H1 (cell line): ENCODE measurements at regions not wholly inside any gene's neighbourhood (a gene's known extent, or its start where the extent isn't known, plus 50 kb on each side); places are given as distances from the start of the nearest gene placed in this dataset.

Experiments used
- CTCF ChIA-PET: fragments of 300-600 bp; sonication (Branson Sonifier 250); formaldehyde crosslinking; loops from one replicate; lab custom pipeline; 2021; ENCODE audit not compliant: partially characterized antibody; lab: Charles Lee
- POLR2A ChIA-PET: fragments of 300-600 bp; sonication (Branson Sonifier 250); formaldehyde crosslinking; loops from one replicate; lab custom pipeline; 2021; ENCODE audit warnings: inconsistent platforms; ENCODE audit not compliant: partially characterized antibody; lab: Charles Lee
- DNase-seq, 2 experiments: peaks; one replicate each; pipeline versions ENCODE4 v3.0.0 to v3.0.0-alpha.2; 2010 to 2022; ENCODE audit warnings: low spot score in 2 of 2, low read depth in 1 of 2, mixed read lengths in 1 of 2
- FAIRE-seq: peaks from 2 replicates; lab custom pipeline; 2011; peaks lifted over from hg19 to GRCh38; lab: Jason Lieb, UNC
- H2AFZ ChIP-seq: 2 replicates; pipeline ENCODE4 v1.8.1; 2012; ENCODE audit warnings: low read length, inconsistent platforms
- H2AK5ac ChIP-seq: 2 replicates; pipeline ENCODE4 v1.6.1; 2013; ENCODE audit warnings: low read depth, low read length
- H2BK120ac ChIP-seq: replicated peaks from 2 replicates; pipeline ENCODE3; 2013; ENCODE audit warnings: low read depth, low read length, inconsistent platforms
- H2BK12ac ChIP-seq: 2 replicates; pipeline ENCODE4 v1.6.1; 2013; ENCODE audit warnings: low read depth, low read length
- H2BK15ac ChIP-seq: 2 replicates; pipeline ENCODE4 v1.6.1; 2013; ENCODE audit warnings: low read length
- H2BK20ac ChIP-seq: 2 replicates; pipeline ENCODE4 v1.6.1; 2013; ENCODE audit warnings: low read length
- H2BK5ac ChIP-seq: 2 replicates; pipeline ENCODE4 v1.6.1; 2013; ENCODE audit warnings: low read depth, low read length
- H3K14ac ChIP-seq: 2 replicates; pipeline ENCODE4 v1.6.1; 2013; ENCODE audit warnings: inconsistent platforms; ENCODE audit not compliant: insufficient read length
- H3K18ac ChIP-seq: 2 replicates; pipeline ENCODE4 v1.6.1; 2013; ENCODE audit warnings: low read length; ENCODE audit errors: extremely low read depth
- H3K23ac ChIP-seq: 2 replicates; pipeline ENCODE4 v1.6.1; 2013; ENCODE audit warnings: inconsistent platforms; ENCODE audit not compliant: insufficient read length
- H3K23me2 ChIP-seq: 2 replicates; pipeline ENCODE4 v1.6.1; 2013; ENCODE audit warnings: low read depth, low read length
- H3K27ac ChIP-seq: 2 replicates; pipeline ENCODE4 v1.6.1; 2011; ENCODE audit warnings: low read depth, low read length, inconsistent platforms
- H3K27me3 ChIP-seq, 4 experiments: replicated peaks in 1 of 4; 1 replicate in 1 of 4; 2 replicates in 3 of 4; pipeline versions ENCODE4 v1.6.1 to v1.8.1; 2011 to 2013; ENCODE audit warnings: low read length in 3 of 4, mild to moderate bottlenecking in 3 of 4, inconsistent platforms in 2 of 4, mixed read lengths in 2 of 4, moderate library complexity in 1 of 4; ENCODE audit not compliant: control insufficient read depth in 3 of 4, insufficient read depth in 3 of 4; ENCODE audit errors: extremely low read depth in 1 of 4
- H3K36me3 ChIP-seq, 4 experiments: 2 replicates each; pipeline versions ENCODE4 v1.6.1 to v1.8.1; 2011 to 2013; ENCODE audit warnings: mild to moderate bottlenecking in 4 of 4, low read length in 3 of 4, moderate library complexity in 2 of 4, control low read depth in 1 of 4, inconsistent platforms in 1 of 4; ENCODE audit not compliant: insufficient read depth in 4 of 4, control insufficient read depth in 2 of 4
- H3K4ac ChIP-seq: replicated peaks from 2 replicates; pipeline ENCODE3; 2013; ENCODE audit warnings: low read length, low read depth, mixed read lengths, inconsistent platforms; ENCODE audit not compliant: insufficient read length
- H3K4me1 ChIP-seq, 4 experiments: replicated peaks in 1 of 4; 1 replicate in 1 of 4; 2 replicates in 3 of 4; pipeline versions ENCODE4 v1.6.1 to v1.8.1; 2011 to 2013; ENCODE audit warnings: low read length in 3 of 4, inconsistent platforms in 2 of 4, mixed read lengths in 1 of 4; ENCODE audit not compliant: insufficient read depth in 4 of 4, control insufficient read depth in 3 of 4
- H3K4me2 ChIP-seq, 2 experiments: 2 replicates each; pipeline versions ENCODE4 v1.6.1 to v1.8.1; 2011 to 2013; ENCODE audit warnings: low read depth in 2 of 2, low read length in 2 of 2, control low read depth in 1 of 2, inconsistent platforms in 1 of 2, mild to moderate bottlenecking in 1 of 2; ENCODE audit not compliant: insufficient read depth in 1 of 2
- H3K4me3 ChIP-seq, 4 experiments: fragments of 200-600, 300-600 bp in 1 of 4; sonication (generic), shearing (Covaris generic), sonication (Bioruptor Twin) in 1 of 4; 2 replicates each; pipeline versions ENCODE4 v1.5.1 to v1.8.1; 2011 to 2016; ENCODE audit warnings: low read length in 4 of 4, low read depth in 3 of 4, control low read depth in 2 of 4, inconsistent platforms in 2 of 4, mild to moderate bottlenecking in 2 of 4, mixed read lengths in 1 of 4, moderate library complexity in 1 of 4; ENCODE audit not compliant: insufficient read depth in 2 of 4; ENCODE audit errors: extremely low read depth in 1 of 4
- H3K56ac ChIP-seq: replicated peaks from 2 replicates; pipeline ENCODE3; 2013; ENCODE audit warnings: low read depth, mild to moderate bottlenecking, mixed read lengths, low read length, inconsistent platforms; ENCODE audit not compliant: insufficient read length
- H3K79me1 ChIP-seq: 2 replicates; pipeline ENCODE4 v1.6.1; 2013; ENCODE audit warnings: low read depth, low read length, control low read depth
- H3K79me2 ChIP-seq, 2 experiments: 2 replicates each; pipeline versions ENCODE4 v1.6.1 to v1.8.1; 2012 to 2013; ENCODE audit warnings: low read length in 2 of 2, mild to moderate bottlenecking in 2 of 2, inconsistent platforms in 1 of 2; ENCODE audit not compliant: insufficient read depth in 2 of 2, control insufficient read depth in 1 of 2
- H3K9ac ChIP-seq, 4 experiments: replicated peaks in 1 of 4; 1 replicate in 1 of 4; 2 replicates in 3 of 4; pipeline versions ENCODE4 v1.6.1 to v1.8.1; 2011 to 2013; ENCODE audit warnings: low read depth in 3 of 4, low read length in 3 of 4, control low read depth in 2 of 4, mild to moderate bottlenecking in 2 of 4, moderate library complexity in 2 of 4, inconsistent platforms in 1 of 4; ENCODE audit errors: extremely low read depth in 1 of 4
- H3K9me3 ChIP-seq, 2 experiments: 2 replicates each; pipeline versions ENCODE4 v1.6.1 to v1.8.1; 2012 to 2013; ENCODE audit warnings: mild to moderate bottlenecking in 2 of 2, moderate library complexity in 2 of 2, control low read depth in 1 of 2, inconsistent platforms in 1 of 2, low read depth in 1 of 2, low read length in 1 of 2, mixed read lengths in 1 of 2; ENCODE audit not compliant: insufficient read depth in 2 of 2
- H4K20me1 ChIP-seq, 2 experiments: replicated peaks in 1 of 2; 2 replicates each; pipeline versions ENCODE3 to v1.8.1; 2011 to 2013; ENCODE audit warnings: inconsistent platforms in 2 of 2, low read length in 2 of 2, mild to moderate bottlenecking in 1 of 2; ENCODE audit not compliant: insufficient read depth in 2 of 2, control insufficient read depth in 1 of 2
- H4K5ac ChIP-seq: 2 replicates; pipeline ENCODE4 v1.6.1; 2013; ENCODE audit warnings: low read length, low read depth, mixed read lengths, inconsistent platforms; ENCODE audit not compliant: insufficient read length
- H4K8ac ChIP-seq: 2 replicates; pipeline ENCODE4 v1.8.0; 2013; ENCODE audit warnings: mild to moderate bottlenecking, moderate library complexity, low read length, inconsistent platforms; ENCODE audit not compliant: insufficient read depth; ENCODE audit errors: extremely low read depth
- H4K91ac ChIP-seq: replicated peaks from 2 replicates; pipeline ENCODE3; 2013; ENCODE audit warnings: low read length, mixed read lengths, inconsistent platforms; ENCODE audit not compliant: insufficient read length
- CBX5 ChIP-seq: fragments of 300-800, 300-1000 bp; sonication (generic); IDR thresholded peaks from 2 replicates; pipeline ENCODE4 v1.7.1; 2016; ENCODE audit warnings: antibody characterized with exemption, low read length, low read depth
- CEBPB ChIP-seq: IDR thresholded peaks from 2 replicates; pipeline ENCODE4 v1.6.1; 2012; ENCODE audit warnings: low read depth, low read length
- CHD1 ChIP-seq: IDR thresholded peaks from 2 replicates; pipeline ENCODE4 v1.6.1; 2012; ENCODE audit warnings: low read depth, low read length, improper control_type of control experiment
- CHD2 ChIP-seq: IDR thresholded peaks from 2 replicates; pipeline ENCODE4 v1.6.1; 2012; ENCODE audit warnings: low read length, improper control_type of control experiment
- EP300 ChIP-seq, 2 experiments: IDR thresholded peaks; 1 replicate in 1 of 2; 2 replicates in 1 of 2; pipeline ENCODE4 v1.6.1; 2011 to 2012; ENCODE audit warnings: low read depth in 2 of 2, low read length in 2 of 2, mild to moderate bottlenecking in 2 of 2, borderline replicate concordance in 1 of 2, inconsistent platforms in 1 of 2, moderate library complexity in 1 of 2
- HDAC2 ChIP-seq, 2 experiments: fragments of 300-600 bp in 1 of 2; sonication (generic) in 1 of 2; IDR thresholded peaks; 2 replicates each; pipeline ENCODE4 v1.6.1; 2011 to 2012; ENCODE audit warnings: low read depth in 2 of 2, low read length in 2 of 2, mild to moderate bottlenecking in 2 of 2, moderate library complexity in 2 of 2, borderline replicate concordance in 1 of 2, inconsistent platforms in 1 of 2
- JUND ChIP-seq: IDR thresholded peaks from 2 replicates; pipeline ENCODE4 v1.6.1; 2011; ENCODE audit warnings: mild to moderate bottlenecking, improper control_type of control experiment, low read length
- KDM1A ChIP-seq: fragments of 200-600, 300-600 bp; sonication (generic); IDR thresholded peaks from 2 replicates; pipeline ENCODE4 v1.7.1; 2016; ENCODE audit warnings: mild to moderate bottlenecking, low read length, borderline replicate concordance
- MAFK ChIP-seq: IDR thresholded peaks from 2 replicates; pipeline ENCODE4 v1.6.1; 2012; ENCODE audit warnings: low read depth, mild to moderate bottlenecking, improper control_type of control experiment, low read length
- MAX ChIP-seq: IDR thresholded peaks from 2 replicates; pipeline ENCODE4 v1.6.1; 2012; ENCODE audit warnings: inconsistent platforms
- NANOG ChIP-seq: IDR thresholded peaks from 2 replicates; pipeline ENCODE4 v1.6.1; 2011; ENCODE audit warnings: low read length, low read depth, mild to moderate bottlenecking, inconsistent platforms; ENCODE audit not compliant: insufficient read depth, poor library complexity, severe bottlenecking
- POLR2A ChIP-seq, 2 experiments: IDR thresholded peaks; 1 replicate in 1 of 2; 2 replicates in 1 of 2; pipeline ENCODE4 v1.6.1; 2011; ENCODE audit warnings: low read depth in 2 of 2, low read length in 2 of 2, mild to moderate bottlenecking in 2 of 2; ENCODE audit errors: control extremely low read depth in 1 of 2
- RXRA ChIP-seq: IDR thresholded peaks from 2 replicates; pipeline ENCODE4 v1.6.1; 2011; ENCODE audit warnings: low read depth, mild to moderate bottlenecking, low read length, moderate library complexity; ENCODE audit not compliant: insufficient read depth
- TAF1 ChIP-seq: IDR thresholded peaks from 2 replicates; pipeline ENCODE4 v1.6.1; 2011; ENCODE audit warnings: mild to moderate bottlenecking, low read depth, low read length
- TBP ChIP-seq: IDR thresholded peaks from 2 replicates; pipeline ENCODE4 v1.6.1; 2011; ENCODE audit warnings: low read depth, low read length, improper control_type of control experiment
- WGBS, 2 experiments: shearing (Covaris generic) in 1 of 2; methylation state at CpG; one replicate each; pipeline versions ENCODE4 v1.1.6 to v1.1.7; 2013 to 2015; ENCODE audit warnings: low lambda C conversion rate in 2 of 2, mixed read lengths in 2 of 2, inconsistent platforms in 1 of 2, low coverage in 1 of 2, missing lambda C conversion rate in 1 of 2; ENCODE audit not compliant: insufficient replicate concordance in 2 of 2, insufficient coverage in 1 of 2, insufficient read length in 1 of 2; ENCODE audit errors: extremely low coverage in 1 of 2, missing lambda C conversion rate in 1 of 2; 5-methylcytosine and 5-hydroxymethylcytosine counted together

GRCh38 chr1:116833718-116834117 is 76.0 kb upstream of the PTGFRN start:
- H2BK12ac ChIP-seq: no peak overlapping the region
- H3K18ac ChIP-seq: no peak overlapping the region
- no peak overlapping the region for H2BK20ac ChIP-seq
- no peak overlapping the region for H3K27ac ChIP-seq
- H2AK5ac ChIP-seq: no peak overlapping the region
- no peak overlapping the region for H2BK5ac ChIP-seq
- H4K91ac ChIP-seq: no peak overlapping the region
- DNase-seq: no peak
- H3K14ac ChIP-seq: no peak overlapping the region
- no peaks in the 10 kb centered on the region; the same call in 1 of the 2 replicates for H3K23me2 ChIP-seq
- no peaks in the 10 kb centered on the region for H3K36me3 ChIP-seq
- H4K20me1 ChIP-seq: no peaks in the 10 kb centered on the region
- no peak overlapping the region for H3K23ac ChIP-seq
- no peak overlapping the region for H2AFZ ChIP-seq
- H3K56ac ChIP-seq: no peak overlapping the region
- no peak overlapping the region for H3K4me2 ChIP-seq
- H3K9me3 ChIP-seq: peaks cover 0 to 2% of the 10 kb centered on the region in 2 experiments; a peak in 2 of 4 replicates
- H3K4me1 ChIP-seq: peaks cover 3 to 30% (median 11%) of the 10 kb centered on the region in 4 experiments
- no peaks in the 10 kb centered on the region for H3K79me1 ChIP-seq
- H3K4ac ChIP-seq: no peak overlapping the region
- 83% methylated on average over 1 of the region's 1 CpG; no CpG with 5 or more reads in 1 of the 2 experiments for WGBS, 2 experiments
- no peak overlapping the region for H2BK120ac ChIP-seq
- no peak overlapping the region for H4K8ac ChIP-seq
- H3K27me3 ChIP-seq: no peaks in the 10 kb centered on the region
- no peak overlapping the region for H3K4me3 ChIP-seq
- ChIA-PET POLR2A (no interaction called here), CTCF (interaction anchor here (1.1 to 1.4 kb wide), 5 partner anchors 9 to 97 kb away, joined by 3 to 4 read pairs (median 4); no protein-coding TSS in a partner anchor)
- H3K9ac ChIP-seq: no peak overlapping the region
- H2BK15ac ChIP-seq: 0 out of 2 replicates have a peak overlapping the region, but pooled peaks have one; percentile 9
- no peaks in the 10 kb centered on the region for H3K79me2 ChIP-seq
- FAIRE-seq: no peak
- no peak overlapping the region for H4K5ac ChIP-seq
- no peak for TF ChIP-seq CBX5
- no peak for TF ChIP-seq KDM1A
- no peak for TF ChIP-seq CHD1
- TF ChIP-seq HDAC2 (IDR thresholded peaks at IDR 0.05; ENCODE audit: borderline replicate concordance in 1 of 2, low read depth in 2 of 2, low read length in 2 of 2): no peak
- TF ChIP-seq NANOG: no peak
- TF ChIP-seq JUND: no peak
- TF ChIP-seq RXRA: no peak
- no peak for TF ChIP-seq MAX
- TF ChIP-seq CHD2: no peak
- no peak for TF ChIP-seq TBP
- no peak for TF ChIP-seq TAF1
- no peak for TF ChIP-seq CEBPB
- no peak for TF ChIP-seq EP300 (IDR thresholded peaks at IDR 0.05; ENCODE audit: borderline replicate concordance in 1 of 2, low read depth in 2 of 2, low read length in 2 of 2)
- no peak for TF ChIP-seq MAFK
- no peak for TF ChIP-seq POLR2A (IDR thresholded peaks at IDR 0.05; ENCODE audit: control extremely low read depth in 1 of 2, low read depth in 2 of 2, low read length in 2 of 2)
